Adipocyte (in vitro differentiated cells): ENCODE measurements at regions not wholly inside any gene's neighbourhood (a gene's known extent, or its start where the extent isn't known, plus 50 kb on each side); places are given as distances from the start of the nearest gene placed in this dataset.

Experiments used
- DNase-seq: peaks from one replicate; pipeline ENCODE4 v3.0.0-alpha.2; 2015; ENCODE audit warnings: low read depth
- H3K27me3 ChIP-seq: replicated peaks from 2 replicates; pipeline ENCODE4 v1.7.0; 2013; ENCODE audit warnings: mild to moderate bottlenecking, low read length, moderate library complexity; ENCODE audit not compliant: control insufficient read depth, insufficient read depth
- H3K36me3 ChIP-seq: 2 replicates; pipeline ENCODE4 v1.7.0; 2013; ENCODE audit warnings: low read length, mild to moderate bottlenecking, moderate library complexity; ENCODE audit not compliant: control insufficient read depth, insufficient read depth, severe bottlenecking
- H3K4me1 ChIP-seq: 2 replicates; pipeline ENCODE4 v1.7.0; 2013; ENCODE audit warnings: mild to moderate bottlenecking, low read length, moderate library complexity; ENCODE audit not compliant: control insufficient read depth, insufficient read depth
- H3K4me3 ChIP-seq: 2 replicates; pipeline ENCODE4 v1.7.0; 2013; ENCODE audit warnings: mild to moderate bottlenecking, low read length, moderate library complexity
- H3K9ac ChIP-seq: 2 replicates; pipeline ENCODE4 v1.7.0; 2013; ENCODE audit warnings: mild to moderate bottlenecking, low read length, moderate library complexity
- H3K9me3 ChIP-seq: 2 replicates; pipeline ENCODE4 v1.7.0; 2013; ENCODE audit warnings: mild to moderate bottlenecking, low read length, moderate library complexity; ENCODE audit not compliant: control insufficient read depth

DNA sequence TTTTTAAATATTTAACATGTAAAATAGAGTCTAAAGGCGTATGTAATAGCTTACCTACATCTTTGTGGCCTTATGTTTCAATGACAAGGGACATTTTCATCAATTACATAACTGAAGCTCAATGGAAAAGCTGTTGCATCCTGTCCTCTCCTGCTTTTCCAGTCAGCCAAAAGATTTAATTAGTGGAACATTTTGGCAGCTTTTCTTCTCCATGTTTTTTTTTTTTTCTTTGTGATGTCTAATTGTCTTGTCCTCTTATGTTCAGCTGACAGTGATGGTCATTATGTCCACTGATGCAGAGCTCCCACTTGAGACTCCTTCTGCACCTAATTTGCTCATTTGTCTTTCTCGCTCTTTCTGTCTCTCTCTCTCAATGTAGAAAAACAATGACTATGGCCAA is 422.2 kb downstream of the GABRG1 start:
- H3K9ac ChIP-seq: no peak overlapping the region
- no peak for DNase-seq
- no peaks in the 10 kb centered on the region for H3K4me1 ChIP-seq
- H3K4me3 ChIP-seq: no peak overlapping the region
- no peaks in the 10 kb centered on the region for H3K9me3 ChIP-seq
- H3K36me3 ChIP-seq: no peaks in the 10 kb centered on the region
- H3K27me3 ChIP-seq: no peaks in the 10 kb centered on the region

DNA sequence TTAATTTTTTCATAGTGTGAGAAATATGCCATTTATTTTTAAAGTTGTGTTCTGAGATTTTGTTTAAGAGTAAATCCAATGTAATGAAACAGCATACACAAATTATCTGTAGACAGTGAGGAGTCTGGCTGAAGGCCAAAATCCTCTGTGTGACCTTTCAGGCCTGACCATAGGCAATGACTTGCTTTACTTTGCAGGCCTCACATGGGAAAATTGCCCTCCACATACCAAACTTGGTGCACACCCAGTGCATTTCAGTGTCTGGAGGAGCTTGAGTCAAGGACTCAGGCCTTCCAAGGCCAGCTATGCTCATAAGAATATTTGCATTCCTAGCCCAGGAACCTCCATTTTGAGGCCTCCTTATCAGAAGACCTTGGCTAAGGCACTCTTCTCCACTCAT is 430.1 kb downstream of the GABRG1 start:
- H3K9ac ChIP-seq: no peak overlapping the region
- H3K27me3 ChIP-seq: no peaks in the 10 kb centered on the region
- no peak for DNase-seq
- no peaks in the 10 kb centered on the region for H3K9me3 ChIP-seq
- no peak overlapping the region for H3K4me3 ChIP-seq
- no peaks in the 10 kb centered on the region for H3K4me1 ChIP-seq
- no peaks in the 10 kb centered on the region for H3K36me3 ChIP-seq

- H3K9me3 ChIP-seq: no peaks in the 10 kb centered on the region
Measured at GRCh38 chr4:45692131-45692735, 431.6 kb downstream of the GABRG1 start.

DNA sequence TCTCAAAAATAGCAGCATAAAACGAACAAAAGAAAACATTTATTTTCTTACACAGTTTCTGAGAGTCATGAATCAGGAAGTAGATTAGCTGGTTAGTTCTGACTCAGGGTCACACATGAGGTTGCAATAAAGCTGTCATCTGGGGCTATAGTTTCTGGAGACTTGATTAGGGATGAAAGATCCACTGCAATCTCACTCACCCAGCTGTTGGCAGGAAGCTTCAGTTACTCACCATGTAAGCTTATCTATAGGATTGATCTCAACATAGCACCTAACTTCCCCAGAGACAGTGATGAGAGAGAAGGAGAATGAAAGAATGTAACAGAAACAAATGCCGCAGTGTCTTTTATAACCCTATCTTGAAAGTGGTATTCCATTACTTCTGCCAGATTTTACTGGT is 435.5 kb downstream of the GABRG1 start:
- Histone ChIP-seq H3K27me3 (no peaks in the 10 kb centered on the region), H3K9ac (no peak overlapping the region), H3K9me3 (no peaks in the 10 kb centered on the region), H3K36me3 (no peaks in the 10 kb centered on the region), H3K4me3 (no peak overlapping the region), H3K4me1 (no peaks in the 10 kb centered on the region)
- DNase-seq: no peak

More at GRCh38 chr4:45692131-45692735, 431.6 kb downstream of the GABRG1 start:
- Histone ChIP-seq H3K4me3 (no peak overlapping the region), H3K27me3 (no peaks in the 10 kb centered on the region), H3K4me1 (no peaks in the 10 kb centered on the region), H3K9ac (no peak overlapping the region), H3K36me3 (no peaks in the 10 kb centered on the region)
- DNase-seq: no peak

DNA sequence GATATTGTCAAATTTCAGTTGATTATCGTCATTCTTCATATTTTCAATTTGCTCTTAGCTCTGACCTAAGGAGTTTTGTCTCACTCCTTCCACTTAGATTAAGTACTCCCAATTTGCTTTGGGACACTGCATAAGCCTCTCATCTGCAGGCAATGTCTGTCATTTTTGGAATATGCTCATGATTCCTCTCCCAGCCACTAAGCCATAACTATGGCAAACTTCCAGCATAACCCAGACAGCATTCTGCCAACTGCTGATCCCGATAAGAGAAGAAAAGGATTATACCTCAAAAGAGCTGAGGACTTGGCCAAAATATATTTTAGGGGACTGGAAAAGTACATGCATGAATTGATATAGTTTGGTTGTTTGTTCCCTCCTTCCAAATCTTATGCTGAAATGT is 444.4 kb downstream of the GABRG1 start:
- H3K9me3 ChIP-seq: no peaks in the 10 kb centered on the region
- no peak overlapping the region for H3K9ac ChIP-seq
- H3K4me1 ChIP-seq: no peaks in the 10 kb centered on the region
- no peak for DNase-seq
- no peaks in the 10 kb centered on the region for H3K27me3 ChIP-seq
- H3K36me3 ChIP-seq: no peaks in the 10 kb centered on the region
- H3K4me3 ChIP-seq: no peak overlapping the region

GRCh38 chr4:45668128-45668527 is 455.7 kb downstream of the GABRG1 start:
- Histone ChIP-seq H3K9me3 (no peaks in the 10 kb centered on the region), H3K4me3 (no peak overlapping the region), H3K4me1 (peaks cover 4% of the 10 kb centered on the region), H3K36me3 (no peaks in the 10 kb centered on the region), H3K27me3 (no peaks in the 10 kb centered on the region), H3K9ac (no peak overlapping the region)
- no peak for DNase-seq

DNA sequence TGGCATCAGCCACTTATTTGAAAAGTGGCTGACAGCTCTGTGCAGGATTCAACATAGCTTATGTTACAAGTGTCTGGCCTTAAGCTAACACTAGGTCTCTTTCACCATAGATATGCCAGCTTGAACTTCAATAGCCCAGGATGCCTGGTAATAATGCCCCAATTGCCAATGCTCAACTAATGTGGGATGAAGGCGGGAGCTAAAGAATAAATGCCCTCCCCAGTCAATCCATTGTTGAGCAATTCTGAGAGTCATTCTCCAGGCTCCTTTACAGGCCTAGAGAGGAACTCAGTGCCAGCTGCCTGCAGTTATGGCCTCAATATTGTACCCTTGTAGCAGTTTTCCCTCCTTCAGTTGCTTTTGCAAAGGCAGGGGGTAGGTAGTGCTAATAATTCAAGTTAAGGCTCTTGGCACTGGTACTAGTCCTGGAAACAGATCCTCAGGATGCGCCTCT is 460.2 kb downstream of the GABRG1 start:
- Histone ChIP-seq H3K4me3 (no peak overlapping the region), H3K9ac (no peak overlapping the region), H3K27me3 (no peaks in the 10 kb centered on the region), H3K4me1 (peaks cover 5% of the 10 kb centered on the region), H3K36me3 (no peaks in the 10 kb centered on the region), H3K9me3 (no peaks in the 10 kb centered on the region)
- no peak for DNase-seq

GRCh38 chr4:45663003-45663402 is 460.9 kb downstream of the GABRG1 start:
- H3K4me3 ChIP-seq: no peak overlapping the region
- no peaks in the 10 kb centered on the region for H3K36me3 ChIP-seq
- H3K9ac ChIP-seq: no peak overlapping the region
- no peaks in the 10 kb centered on the region for H3K27me3 ChIP-seq
- peak; percentile 15 for DNase-seq
- no peaks in the 10 kb centered on the region for H3K9me3 ChIP-seq
- peaks cover 5% of the 10 kb centered on the region for H3K4me1 ChIP-seq

DNA sequence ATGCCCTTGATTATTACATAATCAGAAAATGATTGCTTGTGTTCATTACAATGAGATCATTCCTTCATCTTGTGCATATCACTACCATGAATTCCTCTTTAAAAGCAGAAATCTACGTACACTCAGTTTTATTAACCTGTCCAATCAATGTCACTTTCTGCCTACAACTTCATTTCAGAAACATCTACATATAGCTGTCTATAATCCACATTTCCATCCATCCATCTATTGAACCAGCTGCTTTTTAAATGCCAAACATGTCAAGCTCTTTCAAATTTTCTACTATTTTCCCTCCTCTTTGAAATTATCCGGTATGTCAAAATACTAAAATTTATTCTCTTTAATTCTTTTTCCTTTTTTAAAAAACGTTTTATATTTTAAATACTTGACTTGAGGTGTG is 462.0 kb downstream of the GABRG1 start:
- H3K4me1 ChIP-seq: peaks cover 5% of the 10 kb centered on the region
- DNase-seq: no peak
- H3K9ac ChIP-seq: no peak overlapping the region
- no peak overlapping the region for H3K4me3 ChIP-seq
- no peaks in the 10 kb centered on the region for H3K36me3 ChIP-seq
- H3K9me3 ChIP-seq: no peaks in the 10 kb centered on the region
- H3K27me3 ChIP-seq: no peaks in the 10 kb centered on the region

- DNase-seq: no peak
- no peak overlapping the region for H3K4me3 ChIP-seq
- no peak overlapping the region for H3K9ac ChIP-seq
- no peaks in the 10 kb centered on the region for H3K9me3 ChIP-seq
- no peaks in the 10 kb centered on the region for H3K27me3 ChIP-seq
- H3K36me3 ChIP-seq: no peaks in the 10 kb centered on the region
- no peaks in the 10 kb centered on the region for H3K4me1 ChIP-seq
Measured at GRCh38 chr4:45650545-45650944, 473.3 kb downstream of the GABRG1 start.

DNA sequence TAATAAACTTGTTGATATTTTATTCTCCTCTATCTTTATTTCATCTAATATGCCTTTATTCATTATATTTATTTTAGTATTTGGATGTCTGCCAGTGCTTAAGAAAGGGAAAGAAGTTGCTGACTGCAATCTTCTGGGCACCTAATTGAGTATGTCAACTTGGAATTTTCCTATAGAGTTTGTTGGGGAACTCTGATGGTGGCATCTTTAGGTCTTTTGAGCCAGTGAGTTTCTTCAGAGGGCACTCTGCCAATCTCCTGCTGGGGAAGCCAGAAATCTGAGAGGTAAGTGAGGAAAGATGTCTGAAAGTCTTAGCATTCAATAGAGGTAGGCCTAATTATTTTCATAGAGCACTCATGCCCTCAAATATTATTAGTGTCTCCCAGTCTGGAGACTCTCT is 475.0 kb downstream of the GABRG1 start:
- no peak for DNase-seq
- no peaks in the 10 kb centered on the region for H3K4me1 ChIP-seq
- H3K9me3 ChIP-seq: no peaks in the 10 kb centered on the region
- no peak overlapping the region for H3K4me3 ChIP-seq
- no peaks in the 10 kb centered on the region for H3K36me3 ChIP-seq
- no peaks in the 10 kb centered on the region for H3K27me3 ChIP-seq
- H3K9ac ChIP-seq: no peak overlapping the region

GRCh38 chr4:45647823-45648222 is 476.0 kb downstream of the GABRG1 start:
- no peaks in the 10 kb centered on the region for H3K9me3 ChIP-seq
- H3K36me3 ChIP-seq: no peaks in the 10 kb centered on the region
- no peak overlapping the region for H3K4me3 ChIP-seq
- no peak overlapping the region for H3K9ac ChIP-seq
- no peaks in the 10 kb centered on the region for H3K4me1 ChIP-seq
- no peaks in the 10 kb centered on the region for H3K27me3 ChIP-seq
- no peak for DNase-seq
